ENCODE measurements at regions not wholly inside any gene's neighbourhood (a gene's known extent, or its start where the extent isn't known, plus 50 kb on each side); places are given as distances from the start of the nearest gene placed in this dataset.

GRCh38 chr12:111249757-111250156, 119.1 kb downstream of the PHETA1 start:
- TF ChIP-seq HDGF (IDR thresholded peaks at IDR 0.05; ENCODE audit: borderline replicate concordance) (no peak), L3MBTL2 (conservative IDR thresholded peaks at IDR 0.05) (no peak), ELF4 (IDR thresholded peaks at IDR 0.05) (no peak)
